ENCODE measurements at regions not wholly inside any gene's neighbourhood (a gene's known extent, or its start where the extent isn't known, plus 50 kb on each side); places are given as distances from the start of the nearest gene placed in this dataset.

- Mint-ChIP-seq H3K36me3 (no peaks in the 10 kb centered on the region), H3K9me3 (no peaks in the 10 kb centered on the region), H3K4me1 (no peaks in the 10 kb centered on the region), H3K27me3 (no peaks in the 10 kb centered on the region), H3K27ac (no peak overlapping the region), H3K4me3 (no peak overlapping the region)
- ATAC-seq, result no peak
Observed at GRCh38 chr14:48826058-48826457, 760.1 kb downstream of the RPS29 start.

GRCh38 chr14:48814562-48814961 lies 771.6 kb downstream of the RPS29 start:
- H3K4me1 Mint-ChIP-seq, result no peaks in the 10 kb centered on the region
- ATAC-seq, result no peak
- no peaks in the 10 kb centered on the region for H3K27me3 Mint-ChIP-seq
- H3K9me3 Mint-ChIP-seq, result no peaks in the 10 kb centered on the region
- no peaks in the 10 kb centered on the region for H3K36me3 Mint-ChIP-seq
- H3K27ac Mint-ChIP-seq, result no peak overlapping the region
- no peak overlapping the region for H3K4me3 Mint-ChIP-seq

DNA sequence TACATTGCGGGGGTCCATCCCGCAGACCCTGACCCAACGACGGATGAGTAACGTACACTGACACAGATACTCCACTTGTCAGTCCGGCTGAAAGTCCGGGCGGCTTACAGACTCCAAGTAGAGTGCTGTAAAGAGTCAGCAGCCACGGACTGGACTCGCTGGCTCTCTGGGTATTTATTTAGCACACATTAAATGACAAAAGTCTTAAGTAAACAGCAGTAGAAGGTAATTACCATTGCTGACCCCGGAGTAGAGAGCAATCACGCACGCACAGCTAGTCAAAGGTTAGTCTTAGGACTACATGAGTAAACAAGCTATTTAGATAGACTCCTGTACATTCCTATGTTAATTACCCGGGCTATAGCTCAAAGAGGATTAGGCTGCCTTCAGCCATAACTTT lies 780.9 kb downstream of the RPS29 start:
- no peak for ATAC-seq
- peaks cover 5% of the 10 kb centered on the region for H3K27me3 Mint-ChIP-seq

DNA sequence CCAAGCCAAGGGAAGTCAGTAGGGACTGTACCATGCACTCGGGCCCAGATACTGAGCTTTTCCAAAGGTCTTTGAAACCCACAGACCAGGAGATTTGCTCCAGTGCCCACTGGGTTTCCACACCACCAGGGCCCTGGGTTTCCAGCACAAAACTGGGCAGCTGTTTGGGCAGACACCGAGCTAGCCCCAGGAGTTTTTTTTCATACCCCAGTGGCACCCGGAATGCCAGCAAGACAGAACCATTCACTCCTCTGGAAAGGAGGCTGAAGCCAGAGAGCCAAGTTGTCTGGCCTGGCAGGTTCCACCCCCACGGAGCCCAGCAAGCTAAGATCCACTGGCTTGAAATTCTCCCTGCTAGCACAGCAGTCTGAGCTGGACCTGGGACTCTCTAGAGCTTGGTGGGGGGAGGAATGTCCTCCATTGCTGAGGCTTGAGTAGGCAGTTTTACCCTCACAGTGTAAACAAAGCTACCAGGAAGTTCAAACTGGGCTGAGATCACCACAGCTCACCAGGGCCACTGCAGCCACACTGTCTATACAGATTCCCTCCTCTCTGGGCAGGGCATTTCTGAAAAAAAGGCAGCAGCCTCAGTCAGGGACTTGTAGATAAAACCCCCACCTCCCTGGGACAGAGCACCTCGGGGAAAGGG lies 793.7 kb downstream of the RPS29 start:
- Mint-ChIP-seq H3K4me1 (no peaks in the 10 kb centered on the region), H3K27ac (no peak overlapping the region), H3K36me3 (no peaks in the 10 kb centered on the region), H3K9me3 (peaks cover 3% of the 10 kb centered on the region), H3K4me3 (no peak overlapping the region), H3K27me3 (no peaks in the 10 kb centered on the region)
- no peak for ATAC-seq

More for the DNA sequence above, 780.9 kb downstream of the RPS29 start:
- Mint-ChIP-seq H3K36me3 (no peaks in the 10 kb centered on the region), H3K4me3 (no peak overlapping the region), H3K9me3 (peaks cover 6% of the 10 kb centered on the region), H3K27ac (no peak overlapping the region), H3K4me1 (no peaks in the 10 kb centered on the region)

DNA sequence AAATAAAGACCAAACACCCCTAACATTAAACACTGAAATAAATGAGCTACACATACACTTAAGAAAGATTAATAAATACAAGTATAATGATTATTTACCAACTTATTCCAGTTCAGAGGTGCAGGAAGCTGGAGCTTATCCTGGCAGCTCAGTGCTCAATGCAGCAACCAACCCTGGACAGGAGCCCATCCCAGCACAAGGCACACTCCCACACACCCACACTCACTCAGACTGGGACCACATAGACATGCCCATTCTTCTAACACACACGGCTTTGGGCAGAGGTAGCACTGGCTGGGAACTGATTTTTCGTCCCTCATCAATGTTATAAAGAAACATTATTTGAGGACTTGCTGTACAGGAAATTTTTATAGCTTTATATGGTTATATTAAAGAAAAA lies 797.4 kb downstream of the RPS29 start:
- ATAC-seq, result no peak
- H3K4me1 Mint-ChIP-seq, result no peaks in the 10 kb centered on the region

GRCh38 chr14:48786498-48786897 lies 799.7 kb downstream of the RPS29 start:
- H3K4me3 Mint-ChIP-seq, result no peak overlapping the region
- no peaks in the 10 kb centered on the region for H3K9me3 Mint-ChIP-seq
- H3K36me3 Mint-ChIP-seq, result peaks cover 4% of the 10 kb centered on the region
- ATAC-seq, result no peak
- H3K27ac Mint-ChIP-seq, result no peak overlapping the region
- no peaks in the 10 kb centered on the region for H3K27me3 Mint-ChIP-seq
- H3K4me1 Mint-ChIP-seq, result no peaks in the 10 kb centered on the region

More for the DNA sequence above, 797.4 kb downstream of the RPS29 start:
- H3K4me3 Mint-ChIP-seq, result no peak overlapping the region
- H3K27ac Mint-ChIP-seq, result no peak overlapping the region
- no peaks in the 10 kb centered on the region for H3K36me3 Mint-ChIP-seq
- no peaks in the 10 kb centered on the region for H3K27me3 Mint-ChIP-seq
- no peaks in the 10 kb centered on the region for H3K9me3 Mint-ChIP-seq

DNA sequence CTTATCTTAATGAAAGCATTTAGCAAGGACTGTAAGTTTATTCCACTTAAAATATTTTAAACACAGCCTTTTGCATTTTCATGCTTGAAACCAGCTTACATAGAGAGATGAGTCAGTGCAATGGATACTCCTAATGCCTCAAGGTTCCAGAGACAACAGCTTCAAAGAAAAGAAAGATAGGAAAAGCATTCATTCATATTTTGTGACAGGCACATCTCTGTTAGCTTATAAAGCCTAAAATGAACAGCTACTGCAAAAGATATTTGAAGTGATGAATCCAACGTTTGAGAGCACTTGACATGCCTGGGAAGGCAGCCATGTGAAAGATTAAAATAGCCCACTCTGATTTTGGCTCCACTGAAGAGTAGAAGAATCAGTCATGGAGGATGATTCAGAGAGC lies 814.5 kb downstream of the RPS29 start:
- no peaks in the 10 kb centered on the region for H3K27me3 Mint-ChIP-seq

DNA sequence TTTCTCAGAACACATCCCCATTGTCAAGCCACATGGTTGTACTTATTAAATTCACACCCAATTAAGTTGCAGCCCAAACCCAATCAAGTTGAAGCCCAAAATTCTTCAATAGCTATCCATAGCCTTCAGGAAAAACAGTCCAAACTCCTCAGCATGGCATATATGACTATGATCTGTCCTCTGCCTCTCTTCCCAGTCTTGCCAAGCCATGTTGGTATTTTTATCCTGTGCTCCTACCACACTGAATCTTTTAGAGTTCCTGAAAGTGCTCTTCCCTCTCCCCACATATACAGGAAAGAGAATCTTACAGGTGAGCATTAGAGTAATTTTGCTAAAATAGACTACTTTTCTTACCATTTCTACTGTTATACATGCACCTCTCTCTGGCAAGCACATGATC lies 834.9 kb downstream of the RPS29 start:
- H3K36me3 Mint-ChIP-seq, result no peaks in the 10 kb centered on the region
- H3K27ac Mint-ChIP-seq, result no peak overlapping the region
- ATAC-seq, result no peak

More for the DNA sequence above, 814.5 kb downstream of the RPS29 start:
- Mint-ChIP-seq H3K9me3 (peaks cover 9% of the 10 kb centered on the region), H3K36me3 (no peaks in the 10 kb centered on the region), H3K4me3 (no peak overlapping the region), H3K4me1 (no peaks in the 10 kb centered on the region), H3K27ac (no peak overlapping the region)
- no peak for ATAC-seq

GRCh38 chr14:48748151-48748675 lies 838.0 kb downstream of the RPS29 start:
- Mint-ChIP-seq H3K9me3 (no peaks in the 10 kb centered on the region), H3K4me1 (no peaks in the 10 kb centered on the region), H3K36me3 (no peaks in the 10 kb centered on the region), H3K4me3 (no peak overlapping the region), H3K27me3 (no peaks in the 10 kb centered on the region), H3K27ac (no peak overlapping the region)
- ATAC-seq, result no peak

More for the DNA sequence above, 834.9 kb downstream of the RPS29 start:
- H3K27me3 Mint-ChIP-seq, result no peaks in the 10 kb centered on the region
- H3K9me3 Mint-ChIP-seq, result no peaks in the 10 kb centered on the region
- H3K4me1 Mint-ChIP-seq, result no peaks in the 10 kb centered on the region
- H3K4me3 Mint-ChIP-seq, result no peak overlapping the region

DNA sequence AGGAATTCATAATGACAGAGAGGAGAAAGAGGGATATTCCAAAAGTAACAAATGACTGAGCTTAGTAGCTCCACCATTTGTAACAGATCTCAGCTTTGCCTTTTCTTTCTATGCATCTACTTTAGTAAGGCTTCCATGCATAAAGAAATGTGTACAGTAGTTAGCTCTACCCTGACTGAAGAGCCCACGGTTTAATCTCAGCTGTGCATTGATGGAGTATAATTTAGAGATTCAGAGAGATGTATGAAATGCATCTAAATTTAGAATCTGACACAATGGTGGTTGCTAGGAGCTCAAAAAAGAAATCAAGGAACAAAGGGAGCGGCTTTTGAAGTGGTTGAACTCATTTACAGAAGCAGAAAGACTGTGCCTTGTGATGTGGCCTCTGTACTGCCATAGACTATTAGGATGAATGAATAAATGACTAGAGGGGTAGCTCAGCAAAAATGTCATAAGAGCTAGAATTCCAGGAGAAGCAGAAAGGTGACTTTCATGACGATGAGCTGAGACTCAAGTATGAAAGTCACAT lies 838.6 kb downstream of the RPS29 start:
- Mint-ChIP-seq H3K36me3 (no peaks in the 10 kb centered on the region), H3K4me3 (no peak overlapping the region), H3K27ac (no peak overlapping the region), H3K27me3 (no peaks in the 10 kb centered on the region), H3K9me3 (no peaks in the 10 kb centered on the region), H3K4me1 (no peaks in the 10 kb centered on the region)
- no peak for ATAC-seq

- H3K27ac Mint-ChIP-seq, result no peak overlapping the region
Observed at GRCh38 chr14:48744202-48744601, 842.0 kb downstream of the RPS29 start.

DNA sequence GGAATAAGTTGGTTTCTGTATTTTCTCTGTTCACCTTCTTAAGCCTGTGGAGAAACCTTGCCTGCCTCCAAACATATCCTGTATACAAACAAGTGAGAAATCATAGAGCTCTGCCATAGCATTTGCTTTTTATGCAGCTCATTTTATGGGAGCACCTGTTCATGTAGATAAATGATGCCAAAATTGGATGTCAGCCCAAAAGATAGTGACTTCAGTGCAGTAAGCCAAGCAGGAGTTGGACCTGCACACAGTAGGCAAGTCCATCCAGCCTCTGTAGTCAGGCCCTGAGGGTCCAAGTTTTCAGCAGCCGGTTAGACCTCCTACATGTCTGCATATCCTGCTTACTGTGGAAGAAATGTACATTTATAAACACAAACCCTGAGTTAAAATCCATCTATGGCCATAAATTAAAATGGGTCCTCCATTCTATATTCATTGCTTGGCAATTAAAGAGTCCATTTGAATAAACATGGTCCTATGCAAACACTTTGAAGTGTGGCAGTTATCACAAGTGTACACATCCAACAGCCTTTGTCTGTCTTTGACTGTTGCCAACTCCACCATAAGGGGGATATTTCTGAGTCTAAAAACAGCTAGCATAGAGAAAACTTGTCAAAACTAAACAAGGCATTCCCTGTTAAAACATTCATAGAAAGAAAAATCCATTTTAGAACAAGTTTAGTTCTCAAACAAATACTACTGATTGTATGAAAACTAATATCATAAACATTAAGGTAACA lies 847.8 kb downstream of the RPS29 start:
- H3K4me3 Mint-ChIP-seq, result no peak overlapping the region
- H3K27me3 Mint-ChIP-seq, result no peaks in the 10 kb centered on the region
- peaks cover 8% of the 10 kb centered on the region for H3K4me1 Mint-ChIP-seq
- peaks cover 5% of the 10 kb centered on the region for H3K9me3 Mint-ChIP-seq
- H3K36me3 Mint-ChIP-seq, result no peaks in the 10 kb centered on the region
- H3K27ac Mint-ChIP-seq, result no peak overlapping the region
- ATAC-seq, result no peak

More at GRCh38 chr14:48744202-48744601, 842.0 kb downstream of the RPS29 start:
- Mint-ChIP-seq H3K27me3 (no peaks in the 10 kb centered on the region), H3K36me3 (no peaks in the 10 kb centered on the region), H3K4me3 (no peak overlapping the region), H3K4me1 (no peaks in the 10 kb centered on the region), H3K9me3 (no peaks in the 10 kb centered on the region)
- ATAC-seq, result no peak

- H3K27me3 Mint-ChIP-seq, result no peaks in the 10 kb centered on the region
- ATAC-seq, result no peak
Observed at GRCh38 chr14:48735607-48736006, 850.6 kb downstream of the RPS29 start.

DNA sequence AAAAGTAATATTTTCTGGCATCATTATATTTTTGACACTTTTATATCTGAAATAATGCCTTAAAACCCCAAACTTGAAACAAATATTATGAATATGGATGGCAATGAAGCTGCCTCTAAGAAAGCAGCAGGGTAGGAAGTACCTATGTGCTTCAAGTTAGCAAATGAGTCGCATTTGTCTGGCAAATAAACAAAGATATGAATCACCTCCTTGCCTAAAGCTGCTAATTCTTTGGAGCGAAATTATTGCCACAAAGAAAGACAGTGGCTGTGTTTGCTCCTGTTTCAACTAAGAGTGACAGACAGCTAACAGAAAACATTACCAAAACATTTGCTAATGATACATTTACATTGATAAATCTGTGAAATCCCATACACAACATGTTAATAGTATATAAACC lies 854.9 kb downstream of the RPS29 start:
- peaks cover 8% of the 10 kb centered on the region for H3K4me1 Mint-ChIP-seq
- H3K4me3 Mint-ChIP-seq, result no peak overlapping the region
- H3K9me3 Mint-ChIP-seq, result peaks cover 11% of the 10 kb centered on the region
- no peak for ATAC-seq
- no peaks in the 10 kb centered on the region for H3K27me3 Mint-ChIP-seq
- no peak overlapping the region for H3K27ac Mint-ChIP-seq
- H3K36me3 Mint-ChIP-seq, result no peaks in the 10 kb centered on the region

More at GRCh38 chr14:48735607-48736006, 850.6 kb downstream of the RPS29 start:
- Mint-ChIP-seq H3K4me3 (no peak overlapping the region), H3K4me1 (peaks cover 8% of the 10 kb centered on the region), H3K36me3 (no peaks in the 10 kb centered on the region), H3K27ac (no peak overlapping the region), H3K9me3 (peaks cover 8% of the 10 kb centered on the region)

DNA sequence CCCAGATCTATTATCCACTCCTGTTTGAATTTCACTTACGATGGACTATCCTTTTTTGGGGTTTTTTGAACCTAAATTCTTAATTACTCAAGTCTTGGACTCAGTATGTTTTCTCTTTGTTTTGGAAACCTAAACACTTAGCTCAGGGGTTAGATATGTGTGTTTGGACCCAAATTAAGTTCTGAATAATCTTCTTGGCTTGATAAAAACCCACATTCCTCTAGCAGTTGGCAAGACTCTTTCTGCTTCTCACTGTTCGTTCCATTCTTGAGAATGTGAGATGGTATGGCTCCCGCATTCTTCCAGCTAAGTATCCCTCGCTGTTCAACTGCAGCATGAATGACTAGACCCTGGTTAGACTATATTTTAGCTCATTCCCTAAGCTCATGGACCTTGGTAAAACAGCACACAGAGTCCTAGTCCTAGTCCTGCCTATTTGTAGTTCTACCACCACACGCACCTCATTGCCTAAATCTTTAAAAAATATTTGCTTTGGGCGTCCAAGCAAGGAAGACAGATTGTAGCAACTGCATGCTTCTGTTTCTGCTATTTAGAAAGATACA lies 860.0 kb downstream of the RPS29 start:
- Mint-ChIP-seq H3K4me1 (no peaks in the 10 kb centered on the region), H3K27ac (no peak overlapping the region), H3K9me3 (peaks cover 3% of the 10 kb centered on the region), H3K27me3 (no peaks in the 10 kb centered on the region), H3K4me3 (no peak overlapping the region), H3K36me3 (no peaks in the 10 kb centered on the region)
- no peak for ATAC-seq

Data from stimulated activated memory B cell treated with anti-CD40 and anti-IgM and Interleukin-4, amounts not matched to agents 10 μg/mL and 1 μg/mL and 100 μg/mL, for 72 hours (primary cell).